ENCODE measurements at regions not wholly inside any gene's neighbourhood (a gene's known extent, or its start where the extent isn't known, plus 50 kb on each side); places are given as distances from the start of the nearest gene placed in this dataset.
A peak's percentile ranks its signal among the peaks of the same experiment; 100 is the strongest.

DNA sequence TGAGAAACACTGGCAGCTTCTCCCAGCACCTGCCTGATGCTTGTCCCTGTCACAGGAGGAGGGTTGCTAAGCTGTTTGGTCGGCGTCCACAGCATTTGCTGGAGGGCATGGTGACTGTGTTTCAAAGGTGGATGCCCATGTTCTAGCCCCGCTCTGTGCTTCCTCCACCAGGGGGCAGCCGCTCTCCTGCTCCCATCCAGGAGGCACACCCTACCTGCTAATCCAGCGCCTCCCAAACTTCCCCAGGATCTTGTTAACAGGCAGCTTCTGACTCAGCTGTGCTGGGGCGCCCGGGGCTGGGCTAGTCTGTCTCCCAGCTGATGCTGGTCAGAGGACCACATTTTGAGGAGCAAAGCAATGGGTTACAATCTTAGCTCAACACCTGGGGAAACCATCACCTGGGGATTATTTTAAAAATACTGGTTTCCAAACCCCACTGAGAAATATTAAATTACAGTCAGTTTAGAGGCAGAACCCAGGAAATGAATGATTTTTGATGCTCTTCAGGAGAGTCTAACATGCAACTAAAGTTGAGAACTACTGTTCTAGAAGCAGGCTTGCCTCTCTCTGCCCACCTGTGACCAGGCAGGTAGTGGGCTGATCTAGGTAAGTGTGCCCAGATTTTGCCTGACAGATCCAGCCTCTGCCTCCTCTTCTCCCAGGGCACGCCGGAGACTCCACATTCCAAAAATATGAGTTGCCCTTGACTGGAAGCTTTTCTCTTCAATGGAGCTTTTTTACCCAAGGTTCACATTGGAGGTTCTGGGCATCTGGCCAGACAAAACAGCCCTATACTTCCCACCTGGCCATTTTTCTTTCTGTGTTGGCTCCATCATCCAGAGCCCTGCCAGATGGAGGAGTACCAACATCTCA, 92.7 kb upstream of the GPR26 start:
- intact Hi-C loops (cut with DNase I): loop anchor here in 1 of 10 donors (10.0 kb wide), 1 partner anchor 811 kb away; no protein-coding TSS in a partner anchor
- no peaks in the 10 kb centered on the region for H3K36me3 ChIP-seq
- TF ChIP-seq POLR2A (IDR thresholded peaks at IDR 0.05): no peak
- TF ChIP-seq, protein P1, sequence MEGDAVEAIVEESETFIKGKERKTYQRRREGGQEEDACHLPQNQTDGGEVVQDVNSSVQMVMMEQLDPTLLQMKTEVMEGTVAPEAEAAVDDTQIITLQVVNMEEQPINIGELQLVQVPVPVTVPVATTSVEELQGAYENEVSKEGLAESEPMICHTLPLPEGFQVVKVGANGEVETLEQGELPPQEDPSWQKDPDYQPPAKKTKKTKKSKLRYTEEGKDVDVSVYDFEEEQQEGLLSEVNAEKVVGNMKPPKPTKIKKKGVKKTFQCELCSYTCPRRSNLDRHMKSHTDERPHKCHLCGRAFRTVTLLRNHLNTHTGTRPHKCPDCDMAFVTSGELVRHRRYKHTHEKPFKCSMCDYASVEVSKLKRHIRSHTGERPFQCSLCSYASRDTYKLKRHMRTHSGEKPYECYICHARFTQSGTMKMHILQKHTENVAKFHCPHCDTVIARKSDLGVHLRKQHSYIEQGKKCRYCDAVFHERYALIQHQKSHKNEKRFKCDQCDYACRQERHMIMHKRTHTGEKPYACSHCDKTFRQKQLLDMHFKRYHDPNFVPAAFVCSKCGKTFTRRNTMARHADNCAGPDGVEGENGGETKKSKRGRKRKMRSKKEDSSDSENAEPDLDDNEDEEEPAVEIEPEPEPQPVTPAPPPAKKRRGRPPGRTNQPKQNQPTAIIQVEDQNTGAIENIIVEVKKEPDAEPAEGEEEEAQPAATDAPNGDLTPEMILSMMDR (IDR thresholded peaks at IDR 0.05): peak; percentile 18 to 54 (median 36)
- H3K9me3 ChIP-seq: no peaks in the 10 kb centered on the region
- no peaks in the 10 kb centered on the region for H3K4me1 ChIP-seq
- 22 to 27% (median 25%) methylated on average over 9 of the region's 9 CpGs for WGBS, 4 donors
- no peak overlapping the region for H3K4me3 ChIP-seq
- DNase-seq (no peak), ATAC-seq (no peak)
- H3K27ac ChIP-seq: no peak overlapping the region
- H3K27me3 ChIP-seq: peaks cover 4 to 41% (median 13%) of the 10 kb centered on the region in 9 donors

DNA sequence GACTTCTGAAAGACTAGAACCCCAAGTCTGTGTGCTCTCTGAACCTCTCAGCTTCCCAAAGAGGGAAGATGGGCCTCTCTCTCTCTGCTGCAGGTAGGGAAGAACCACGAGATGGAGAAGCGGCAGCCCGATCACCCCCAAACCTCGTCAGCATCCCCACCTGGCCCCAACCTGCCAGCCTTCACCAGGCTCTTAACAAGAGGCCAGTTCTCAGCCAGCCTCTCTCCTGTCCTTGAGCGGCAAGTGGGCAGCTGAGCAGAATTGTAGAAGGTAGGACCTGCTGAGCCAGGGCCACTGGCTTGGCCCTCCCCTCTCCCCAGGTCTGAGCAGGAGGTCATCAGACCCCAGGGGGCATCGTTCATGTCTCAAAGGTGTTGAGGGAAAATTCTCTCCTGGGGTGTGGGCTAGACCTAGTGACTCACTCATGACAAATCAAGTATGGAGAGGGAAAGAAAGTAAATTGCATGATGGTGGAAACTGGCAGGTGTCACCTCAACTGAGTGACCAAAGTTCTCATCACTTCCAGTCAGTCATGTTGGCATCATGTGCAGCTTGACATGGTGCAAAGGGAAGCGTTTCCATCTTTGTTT, 92.0 kb upstream of the GPR26 start:
- no peaks in the 10 kb centered on the region for H3K4me1 ChIP-seq
- DNase-seq (no peak), ATAC-seq (no peak)
- H3K36me3 ChIP-seq: no peaks in the 10 kb centered on the region
- H3K27me3 ChIP-seq: peaks cover 4 to 38% (median 13%) of the 10 kb centered on the region in 9 donors
- intact Hi-C loops (cut with DNase I): loop anchor here in 1 of 10 donors (10.0 kb wide), 1 partner anchor 811 kb away; no protein-coding TSS in a partner anchor
- no peak overlapping the region for H3K27ac ChIP-seq
- H3K9me3 ChIP-seq: no peaks in the 10 kb centered on the region
- H3K4me3 ChIP-seq: no peak overlapping the region
- 70 to 76% (median 73%) methylated on average over 7 of the region's 7 CpGs for WGBS, 4 donors
- TF ChIP-seq, protein P1 (IDR thresholded peaks at IDR 0.05): no peak
- no peak for TF ChIP-seq POLR2A (IDR thresholded peaks at IDR 0.05)

DNA sequence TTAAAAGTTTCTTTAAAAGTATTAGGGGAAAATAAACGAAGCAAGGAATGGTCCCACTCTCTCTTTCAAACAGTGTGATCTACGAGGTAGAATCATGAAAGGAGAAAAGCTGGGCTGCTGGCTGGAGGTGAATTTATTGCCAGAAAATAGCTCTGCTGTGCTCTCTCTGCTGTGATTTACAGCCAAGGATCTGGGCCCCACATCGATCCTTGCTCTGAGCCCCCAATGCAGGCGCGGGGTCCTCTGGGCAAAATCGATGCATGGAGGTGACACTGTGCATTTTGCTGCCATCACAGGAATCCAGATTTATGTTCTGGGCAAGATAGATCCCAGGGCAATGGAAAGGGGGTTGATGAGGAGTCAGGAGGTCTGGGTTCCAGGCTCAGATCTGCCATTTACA, 91.0 kb upstream of the GPR26 start:
- Histone ChIP-seq H3K27me3 (peaks cover 4 to 39% (median 19%) of the 10 kb centered on the region in 9 donors), H3K4me3 (no peak overlapping the region), H3K9me3 (no peaks in the 10 kb centered on the region), H3K36me3 (no peaks in the 10 kb centered on the region), H3K27ac (no peak overlapping the region), H3K4me1 (no peaks in the 10 kb centered on the region)
- intact Hi-C loops (cut with DNase I): loop anchor here in 1 of 10 donors (10.0 kb wide), 1 partner anchor 810 kb away; no protein-coding TSS in a partner anchor
- DNase-seq (no peak), ATAC-seq (no peak)
- 67 to 75% (median 72%) methylated on average over 6 of the region's 6 CpGs for WGBS, 4 donors
- TF ChIP-seq, protein P1 (IDR thresholded peaks at IDR 0.05): no peak
- no peak for TF ChIP-seq POLR2A (IDR thresholded peaks at IDR 0.05)

DNA sequence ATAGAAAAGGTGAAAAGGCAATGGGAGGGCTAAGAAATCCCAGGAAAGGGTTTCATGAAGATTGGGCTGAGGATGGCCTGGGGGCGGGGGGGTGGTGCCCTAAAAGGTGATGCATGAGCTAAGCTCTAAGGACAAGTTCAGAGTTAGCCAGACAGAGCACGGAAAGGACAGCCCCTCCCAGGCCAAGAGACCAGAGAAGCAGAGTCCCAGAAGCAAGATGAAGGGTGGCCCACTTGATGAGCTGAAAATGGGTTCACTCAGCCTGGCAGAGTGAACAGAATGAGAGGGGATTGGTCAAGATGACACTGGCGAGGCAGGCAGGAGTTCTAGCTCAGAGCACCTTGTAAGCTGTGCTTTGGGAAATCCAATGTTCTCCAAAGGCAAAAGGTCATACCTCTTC, 89.4 kb upstream of the GPR26 start:
- H3K4me3 ChIP-seq: no peak overlapping the region
- H3K27ac ChIP-seq: no peak overlapping the region
- 56 to 75% (median 61%) methylated on average over 3 of the region's 3 CpGs for WGBS, 4 donors
- DNase-seq (peak in 1 of 5 donors; percentile 9), ATAC-seq (no peak)
- intact Hi-C loops (cut with DNase I): loop anchor here in 1 of 10 donors (10.0 kb wide), 1 partner anchor 808 kb away; no protein-coding TSS in a partner anchor
- no peaks in the 10 kb centered on the region for H3K36me3 ChIP-seq
- H3K9me3 ChIP-seq: no peaks in the 10 kb centered on the region
- H3K4me1 ChIP-seq: no peaks in the 10 kb centered on the region
- peaks cover 0 to 41% (median 15%) of the 10 kb centered on the region in 9 donors for H3K27me3 ChIP-seq
- TF ChIP-seq, protein P1 (IDR thresholded peaks at IDR 0.05): no peak
- TF ChIP-seq POLR2A (IDR thresholded peaks at IDR 0.05): no peak
